ENCODE measurements at regions not wholly inside any gene's neighbourhood (a gene's known extent, or its start where the extent isn't known, plus 50 kb on each side); places are given as distances from the start of the nearest gene placed in this dataset.

DNA sequence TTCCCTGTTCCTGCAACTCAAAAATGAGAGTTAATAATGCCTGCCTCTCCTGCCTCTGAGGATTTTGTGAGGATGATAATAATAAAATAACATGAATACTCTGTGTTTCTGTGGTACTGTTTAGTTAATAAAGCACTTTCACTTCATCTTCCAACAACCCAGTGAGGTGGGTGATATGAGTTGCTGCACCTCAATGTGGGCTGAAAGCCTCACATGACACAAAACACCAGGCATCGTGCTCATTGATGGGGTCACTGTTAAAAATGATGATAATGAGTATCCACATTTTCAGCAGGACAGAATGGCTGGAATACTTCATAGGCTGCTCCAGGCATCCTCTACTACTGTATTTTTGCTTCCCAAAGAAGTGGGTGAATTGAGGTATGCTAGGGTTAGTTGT lies 222.8 kb upstream of the NRP1 start:
- H3K4me1 Mint-ChIP-seq: peaks cover 31 to 32% of the 10 kb centered on the region in 2 experiments
- H4K20me1 ChIP-seq (ENCODE audit: control insufficient read depth, insufficient read depth, insufficient read length): no peaks in the 10 kb centered on the region
- H2BK15ac ChIP-seq (ENCODE audit: low read depth, low read length): no peak overlapping the region
- no peaks in the 10 kb centered on the region for H3K79me1 ChIP-seq (ENCODE audit: insufficient read depth, low read depth, low read length, poor library complexity, severe bottlenecking)
- H3T11ph ChIP-seq (ENCODE audit: low read length): no peak overlapping the region
- peaks cover 9% of the 10 kb centered on the region; the same call in 1 of the 2 replicates for H3K4me1 ChIP-seq (ENCODE audit: insufficient read depth, low read length)
- H3K9ac ChIP-seq (ENCODE audit: extremely low read depth, insufficient read length, low read length): no peak overlapping the region
- no peaks in the 10 kb centered on the region for H3K9me3 ChIP-seq (ENCODE audit: control insufficient read depth, low read depth, low read length)
- H2AFZ ChIP-seq (ENCODE audit: low read length): no peak overlapping the region
- H3K56ac ChIP-seq (ENCODE audit: insufficient read length, low read depth, low read length): no peak overlapping the region
- no peaks in the 10 kb centered on the region for H3K27me3 ChIP-seq (ENCODE audit: insufficient read depth, low read length)
- H3K27ac ChIP-seq (ENCODE audit: insufficient read length, low read depth, low read length): no peak overlapping the region
- H3K14ac ChIP-seq (ENCODE audit: insufficient read depth, low read length): no peak overlapping the region
- no peaks in the 10 kb centered on the region for H3K79me2 ChIP-seq (ENCODE audit: insufficient read depth, low read length)
- H3K23ac ChIP-seq (ENCODE audit: insufficient read length, low read depth, low read length): no peak overlapping the region
- no peak overlapping the region for H3K18ac ChIP-seq (ENCODE audit: insufficient read length, low read depth, low read length)
- no peaks in the 10 kb centered on the region for H3K36me3 Mint-ChIP-seq (ENCODE audit: insufficient read depth in 1 of 3, low read depth in 3 of 3)
- no peaks in the 10 kb centered on the region for H3K23me2 ChIP-seq (ENCODE audit: insufficient read length, low read depth, low read length, poor library complexity, severe bottlenecking)
- no peak overlapping the region for H2BK5ac ChIP-seq (ENCODE audit: insufficient read length, low read length)
- no peak overlapping the region for H2BK20ac ChIP-seq (ENCODE audit: low read depth, low read length, poor library complexity, severe bottlenecking)
- DNase-seq: no peak
- TF ChIP-seq, protein P1, sequence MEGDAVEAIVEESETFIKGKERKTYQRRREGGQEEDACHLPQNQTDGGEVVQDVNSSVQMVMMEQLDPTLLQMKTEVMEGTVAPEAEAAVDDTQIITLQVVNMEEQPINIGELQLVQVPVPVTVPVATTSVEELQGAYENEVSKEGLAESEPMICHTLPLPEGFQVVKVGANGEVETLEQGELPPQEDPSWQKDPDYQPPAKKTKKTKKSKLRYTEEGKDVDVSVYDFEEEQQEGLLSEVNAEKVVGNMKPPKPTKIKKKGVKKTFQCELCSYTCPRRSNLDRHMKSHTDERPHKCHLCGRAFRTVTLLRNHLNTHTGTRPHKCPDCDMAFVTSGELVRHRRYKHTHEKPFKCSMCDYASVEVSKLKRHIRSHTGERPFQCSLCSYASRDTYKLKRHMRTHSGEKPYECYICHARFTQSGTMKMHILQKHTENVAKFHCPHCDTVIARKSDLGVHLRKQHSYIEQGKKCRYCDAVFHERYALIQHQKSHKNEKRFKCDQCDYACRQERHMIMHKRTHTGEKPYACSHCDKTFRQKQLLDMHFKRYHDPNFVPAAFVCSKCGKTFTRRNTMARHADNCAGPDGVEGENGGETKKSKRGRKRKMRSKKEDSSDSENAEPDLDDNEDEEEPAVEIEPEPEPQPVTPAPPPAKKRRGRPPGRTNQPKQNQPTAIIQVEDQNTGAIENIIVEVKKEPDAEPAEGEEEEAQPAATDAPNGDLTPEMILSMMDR (conservative IDR thresholded peaks at IDR 0.05): no peak
- H4K91ac ChIP-seq (ENCODE audit: insufficient read length, low read depth, low read length): no peak overlapping the region
- no peak overlapping the region for H2AK5ac ChIP-seq (ENCODE audit: insufficient read length, low read length)
- H2BK120ac ChIP-seq (ENCODE audit: low read depth, low read length, poor library complexity, severe bottlenecking): no peak overlapping the region
- no peak overlapping the region for H3K4ac ChIP-seq (ENCODE audit: low read depth, low read length)
- H4K8ac ChIP-seq (replicated peaks; ENCODE audit: insufficient read length, low read depth, low read length): no peak overlapping the region
- H3K4me2 ChIP-seq (ENCODE audit: insufficient read depth, insufficient read length, low read length): no peak overlapping the region
- H2BK12ac ChIP-seq (ENCODE audit: insufficient read length, low read depth, low read length): no peak overlapping the region
- peaks cover 6% of the 10 kb centered on the region for H3K27me3 Mint-ChIP-seq (ENCODE audit: low read depth)
- no peak overlapping the region for H3K4me3 Mint-ChIP-seq
- no CpG with 5 or more reads among the region's 1 CpG for WGBS (ENCODE audit: extremely low coverage, insufficient read length, low lambda C conversion rate)
- no peak overlapping the region for H3K27ac Mint-ChIP-seq
- no peak overlapping the region for H4K5ac ChIP-seq (ENCODE audit: insufficient read length, low read depth, low read length)
- H3K9me3 Mint-ChIP-seq: no peaks in the 10 kb centered on the region; a peak in 1 of 5 replicates

Measured in H9 (cell line).